AG08395 (cell line): ENCODE measurements at regions not wholly inside any gene's neighbourhood (a gene's known extent, or its start where the extent isn't known, plus 50 kb on each side); places are given as distances from the start of the nearest gene placed in this dataset.

Source experiments
- DNase-seq: peaks from one replicate; pipeline ENCODE4 v3.0.0; 2012; ENCODE audit warnings: mixed read lengths, low spot score

- DNase-seq = no peak
Observed at GRCh38 chr2:240341064-240341463, 94.4 kb upstream of the GPC1 start.

- DNase-seq = no peak
Observed at GRCh38 chr2:240343548-240343947, 91.9 kb upstream of the GPC1 start.

- DNase-seq = no peak
Observed at GRCh38 chr2:240344904-240345303, 90.6 kb upstream of the GPC1 start.

GRCh38 chr2:240346015-240346752, 89.3 kb upstream of the GPC1 start:
- DNase-seq = no peak

- no peak for DNase-seq
Observed at GRCh38 chr2:240346753-240347372, 88.6 kb upstream of the GPC1 start.

GRCh38 chr2:240347373-240347940, 88.0 kb upstream of the GPC1 start:
- DNase-seq = no peak

- DNase-seq = no peak
Observed at GRCh38 chr2:240347949-240348500, 87.4 kb upstream of the GPC1 start.

GRCh38 chr2:240348522-240348921, 86.9 kb upstream of the GPC1 start:
- DNase-seq = no peak

- no peak for DNase-seq
Observed at GRCh38 chr2:240349133-240350005, 86.1 kb upstream of the GPC1 start.

GRCh38 chr2:240350006-240350355, 85.5 kb upstream of the GPC1 start:
- no peak for DNase-seq

- peak; percentile 21 for DNase-seq
Observed at GRCh38 chr2:240350696-240351087, 84.8 kb upstream of the GPC1 start.

GRCh38 chr2:240351088-240351741, 84.2 kb upstream of the GPC1 start:
- no peak for DNase-seq

- no peak for DNase-seq
Observed at GRCh38 chr2:240351826-240352426, 83.5 kb upstream of the GPC1 start.

GRCh38 chr2:240353086-240353798, 82.2 kb upstream of the GPC1 start:
- no peak for DNase-seq

GRCh38 chr2:240353944-240354343, 81.5 kb upstream of the GPC1 start:
- no peak for DNase-seq

- DNase-seq = no peak
Observed at GRCh38 chr2:240355001-240355891, 80.2 kb upstream of the GPC1 start.

- DNase-seq = no peak
Observed at GRCh38 chr2:240355962-240356361, 79.5 kb upstream of the GPC1 start.

- DNase-seq = no peak
Observed at GRCh38 chr2:240356700-240357640, 78.5 kb upstream of the GPC1 start.

GRCh38 chr2:240357641-240358012, 77.8 kb upstream of the GPC1 start:
- no peak for DNase-seq
